Osteoblast (primary cell): ENCODE measurements at regions not wholly inside any gene's neighbourhood (a gene's known extent, or its start where the extent isn't known, plus 50 kb on each side); places are given as distances from the start of the nearest gene placed in this dataset.

Experiments used
- DNase-seq: peaks from one replicate; pipeline ENCODE4 v3.0.0; 2011; ENCODE audit warnings: low spot score, mixed read lengths; ENCODE audit not compliant: insufficient read length; ENCODE audit errors: missing footprints
- H2AFZ ChIP-seq: 2 replicates; pipeline ENCODE4 v1.6.0; 2011; ENCODE audit warnings: mild to moderate bottlenecking, low read length
- H3K27ac ChIP-seq: 2 replicates; pipeline ENCODE4 v1.5.1; 2011; ENCODE audit warnings: mild to moderate bottlenecking, low read depth, low read length, moderate library complexity
- H3K27me3 ChIP-seq: 2 replicates; pipeline ENCODE4 v1.6.0; 2012; ENCODE audit warnings: mild to moderate bottlenecking, control low read depth, inconsistent platforms, low read length, moderate library complexity; ENCODE audit not compliant: insufficient read depth
- H3K36me3 ChIP-seq: 2 replicates; pipeline ENCODE4 v1.5.1; 2011; ENCODE audit warnings: mild to moderate bottlenecking, low read length, control low read depth, moderate library complexity; ENCODE audit not compliant: insufficient read depth
- H3K4me1 ChIP-seq: 2 replicates; pipeline ENCODE4 v1.5.1; 2011; ENCODE audit warnings: mild to moderate bottlenecking, low read length, control low read depth, moderate library complexity; ENCODE audit not compliant: insufficient read depth
- H3K4me2 ChIP-seq: 2 replicates; pipeline ENCODE4 v1.6.0; 2011; ENCODE audit warnings: mild to moderate bottlenecking, low read length; ENCODE audit not compliant: insufficient read depth
- H3K4me3 ChIP-seq: fragments of 200-600 bp; sonication (generic); 3 replicates; pipeline ENCODE4 v1.5.1; 2012; ENCODE audit warnings: mild to moderate bottlenecking, low read length, inconsistent platforms; ENCODE audit not compliant: insufficient read depth
- H3K79me2 ChIP-seq: 2 replicates; pipeline ENCODE4 v1.6.0; 2012; ENCODE audit warnings: mild to moderate bottlenecking, low read length, control low read depth, inconsistent platforms; ENCODE audit not compliant: insufficient read depth
- H3K9me3 ChIP-seq: 2 replicates; pipeline ENCODE4 v1.5.1; 2011; ENCODE audit warnings: low read depth, low read length, control low read depth
- H4K20me1 ChIP-seq: 2 replicates; pipeline ENCODE4 v1.6.0; 2012; ENCODE audit warnings: mild to moderate bottlenecking, low read length, control low read depth; ENCODE audit not compliant: insufficient read depth
- CTCF ChIP-seq: IDR thresholded peaks from 2 replicates; pipeline ENCODE4 v1.5.1; 2011; ENCODE audit warnings: mild to moderate bottlenecking, low read depth, low read length, moderate library complexity; ENCODE audit errors: extremely low read depth

GRCh38 chr1:60268451-60268850 lies 194.9 kb upstream of the C1orf87 start:
- no peaks in the 10 kb centered on the region for H3K27me3 ChIP-seq
- peaks cover 11% of the 10 kb centered on the region for H3K4me1 ChIP-seq
- no peak overlapping the region for H2AFZ ChIP-seq
- no peaks in the 10 kb centered on the region for H3K36me3 ChIP-seq
- H3K27ac ChIP-seq, result no peak overlapping the region
- H3K4me3 ChIP-seq, result no peak overlapping the region
- no peak for DNase-seq
- H3K79me2 ChIP-seq, result no peaks in the 10 kb centered on the region
- no peaks in the 10 kb centered on the region for H4K20me1 ChIP-seq
- no peak overlapping the region for H3K4me2 ChIP-seq
- no peaks in the 10 kb centered on the region for H3K9me3 ChIP-seq
- no peak for TF ChIP-seq CTCF

DNA sequence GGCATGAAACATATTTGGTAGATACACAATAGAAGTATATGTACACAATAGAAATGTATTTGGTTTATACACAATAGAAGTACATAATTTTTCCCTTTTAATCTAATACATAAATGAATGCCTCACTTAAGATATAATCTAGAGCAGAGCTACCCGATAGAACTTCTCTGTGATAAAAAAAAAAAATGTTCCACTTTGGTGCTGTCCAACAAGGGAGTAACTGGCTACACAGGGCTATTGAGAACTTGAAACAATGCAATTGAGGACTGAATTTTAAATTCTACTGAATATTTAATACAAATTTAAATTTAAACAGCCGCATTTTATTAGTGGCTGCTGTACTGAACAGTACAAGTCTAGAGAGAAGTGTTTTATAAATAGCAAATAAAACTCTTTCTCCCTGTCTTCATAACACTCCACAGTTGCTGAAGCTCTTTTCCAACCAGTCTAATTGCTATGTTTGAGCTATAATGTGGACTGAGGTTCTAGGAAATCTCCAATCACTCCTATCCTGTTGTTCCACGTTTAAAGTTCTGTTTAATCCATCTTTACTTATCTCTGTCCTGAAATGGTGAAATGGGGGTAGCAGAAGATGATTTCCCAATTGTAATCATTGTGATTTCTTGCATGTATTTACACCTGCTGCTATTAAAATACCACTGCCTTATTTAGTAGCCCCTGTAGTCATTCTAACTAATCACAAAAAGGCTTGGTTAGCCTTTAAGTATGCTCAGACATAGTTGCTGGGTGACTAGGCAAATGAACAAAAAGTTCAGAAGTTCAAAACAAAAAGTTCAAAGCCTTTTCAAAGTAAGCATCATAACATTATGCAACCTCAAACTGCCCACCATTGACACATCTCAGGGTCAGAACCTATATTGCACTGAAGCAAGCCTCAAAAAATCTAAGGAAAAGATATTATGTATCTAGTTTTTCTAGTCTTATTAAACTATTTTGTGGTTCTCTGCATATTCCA lies 192.3 kb upstream of the C1orf87 start:
- H3K27me3 ChIP-seq, result no peaks in the 10 kb centered on the region
- no peaks in the 10 kb centered on the region for H3K36me3 ChIP-seq
- H3K4me3 ChIP-seq, result no peak overlapping the region
- peak overlapping the region; percentile 15 for H3K27ac ChIP-seq
- no peaks in the 10 kb centered on the region for H3K9me3 ChIP-seq
- no peaks in the 10 kb centered on the region for H4K20me1 ChIP-seq
- peak overlapping the region; percentile 50 for H3K4me2 ChIP-seq
- H3K4me1 ChIP-seq, result peaks cover 11% of the 10 kb centered on the region
- no peak overlapping the region for H2AFZ ChIP-seq
- H3K79me2 ChIP-seq, result no peaks in the 10 kb centered on the region
- no peak for TF ChIP-seq CTCF
- DNase-seq, result peak; percentile 47

GRCh38 chr1:60262701-60263100 lies 189.1 kb upstream of the C1orf87 start:
- no peak for TF ChIP-seq CTCF
- no peak for DNase-seq

GRCh38 chr1:60257531-60257930 lies 184.0 kb upstream of the C1orf87 start:
- H4K20me1 ChIP-seq, result no peaks in the 10 kb centered on the region
- H3K79me2 ChIP-seq, result no peaks in the 10 kb centered on the region
- H3K4me3 ChIP-seq, result no peak overlapping the region
- no peak for DNase-seq
- H2AFZ ChIP-seq, result no peak overlapping the region
- H3K36me3 ChIP-seq, result no peaks in the 10 kb centered on the region
- no peak overlapping the region for H3K27ac ChIP-seq
- no peaks in the 10 kb centered on the region for H3K9me3 ChIP-seq
- H3K4me2 ChIP-seq, result no peak overlapping the region
- TF ChIP-seq CTCF, result no peak
- peaks cover 6% of the 10 kb centered on the region for H3K4me1 ChIP-seq
- no peaks in the 10 kb centered on the region for H3K27me3 ChIP-seq

More at GRCh38 chr1:60262701-60263100, 189.1 kb upstream of the C1orf87 start:
- no peak overlapping the region for H3K27ac ChIP-seq
- no peak overlapping the region for H3K4me2 ChIP-seq
- no peaks in the 10 kb centered on the region for H3K27me3 ChIP-seq
- H3K79me2 ChIP-seq, result no peaks in the 10 kb centered on the region
- H2AFZ ChIP-seq, result no peak overlapping the region
- no peaks in the 10 kb centered on the region for H3K9me3 ChIP-seq
- H3K36me3 ChIP-seq, result no peaks in the 10 kb centered on the region
- no peak overlapping the region for H3K4me3 ChIP-seq
- H4K20me1 ChIP-seq, result no peaks in the 10 kb centered on the region
- peaks cover 11% of the 10 kb centered on the region for H3K4me1 ChIP-seq
